Cardiac muscle cell (in vitro differentiated cells and primary cell): ENCODE measurements at regions not wholly inside any gene's neighbourhood (a gene's known extent, or its start where the extent isn't known, plus 50 kb on each side); places are given as distances from the start of the nearest gene placed in this dataset.

Source experiments
- DNase-seq, 2 donors: peaks; one replicate each; pipeline versions ENCODE4 v3.0.0 to v3.0.0-alpha.2; 2010 to 2017; ENCODE audit warnings: low read depth in 1 of 2, low spot score in 1 of 2
- H3K27ac ChIP-seq: fragments of 200-600 bp; sonication (generic); 2 replicates; pipeline ENCODE4 v1.5.1; 2016
- H3K27me3 ChIP-seq: fragments of 200-600 bp; sonication (generic); 2 replicates; pipeline ENCODE4 v1.6.0; 2016; ENCODE audit warnings: control low read depth
- H3K36me3 ChIP-seq: fragments of 200-600 bp; sonication (generic); 2 replicates; pipeline ENCODE4 v1.5.1; 2016; ENCODE audit warnings: control low read depth
- H3K4me1 ChIP-seq: fragments of 200-600 bp; sonication (generic); 2 replicates; pipeline ENCODE4 v1.8.1; 2017; ENCODE audit warnings: low read depth, mild to moderate bottlenecking, mixed run types
- H3K4me3 ChIP-seq: fragments of 200-600 bp; sonication (generic); 2 replicates; pipeline ENCODE4 v1.5.1; 2016; ENCODE audit warnings: mild to moderate bottlenecking
- H3K9me3 ChIP-seq: fragments of 200-600 bp; sonication (generic); 2 replicates; pipeline ENCODE4 v1.5.1; 2017; ENCODE audit warnings: low read depth, mild to moderate bottlenecking, control low read depth
- TF ChIP-seq, protein P1 (sequence below): IDR thresholded peaks from 2 replicates; pipeline ENCODE4 v1.5.1; 2012; ENCODE audit warnings: low read depth, mild to moderate bottlenecking, low read length

DNA sequence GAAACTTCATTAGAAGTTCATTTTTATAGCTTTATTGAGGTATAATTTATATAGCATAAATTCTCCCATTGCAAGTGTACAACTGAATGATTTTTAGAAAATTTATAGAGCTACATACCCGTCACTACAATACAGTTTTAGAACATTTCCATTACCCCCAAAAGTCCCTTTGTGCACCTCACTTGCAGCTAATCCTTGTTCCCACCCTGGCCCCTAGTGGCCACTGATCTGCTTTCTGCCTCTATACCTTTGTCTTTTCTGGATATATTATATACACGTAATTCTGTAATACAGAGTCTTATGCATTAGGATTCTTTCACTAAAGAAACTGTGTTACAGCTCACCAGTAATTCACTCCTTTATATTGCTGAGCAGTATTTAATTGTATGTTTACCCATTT is 145.1 kb upstream of the DIO2 start:
- no peaks in the 10 kb centered on the region for H3K4me1 ChIP-seq
- H3K27me3 ChIP-seq: no peaks in the 10 kb centered on the region
- no peaks in the 10 kb centered on the region for H3K9me3 ChIP-seq
- no peak overlapping the region for H3K27ac ChIP-seq
- DNase-seq: peak; percentile 16 to 49
- no peak overlapping the region for H3K4me3 ChIP-seq
- H3K36me3 ChIP-seq: no peaks in the 10 kb centered on the region
- TF ChIP-seq, protein P1, sequence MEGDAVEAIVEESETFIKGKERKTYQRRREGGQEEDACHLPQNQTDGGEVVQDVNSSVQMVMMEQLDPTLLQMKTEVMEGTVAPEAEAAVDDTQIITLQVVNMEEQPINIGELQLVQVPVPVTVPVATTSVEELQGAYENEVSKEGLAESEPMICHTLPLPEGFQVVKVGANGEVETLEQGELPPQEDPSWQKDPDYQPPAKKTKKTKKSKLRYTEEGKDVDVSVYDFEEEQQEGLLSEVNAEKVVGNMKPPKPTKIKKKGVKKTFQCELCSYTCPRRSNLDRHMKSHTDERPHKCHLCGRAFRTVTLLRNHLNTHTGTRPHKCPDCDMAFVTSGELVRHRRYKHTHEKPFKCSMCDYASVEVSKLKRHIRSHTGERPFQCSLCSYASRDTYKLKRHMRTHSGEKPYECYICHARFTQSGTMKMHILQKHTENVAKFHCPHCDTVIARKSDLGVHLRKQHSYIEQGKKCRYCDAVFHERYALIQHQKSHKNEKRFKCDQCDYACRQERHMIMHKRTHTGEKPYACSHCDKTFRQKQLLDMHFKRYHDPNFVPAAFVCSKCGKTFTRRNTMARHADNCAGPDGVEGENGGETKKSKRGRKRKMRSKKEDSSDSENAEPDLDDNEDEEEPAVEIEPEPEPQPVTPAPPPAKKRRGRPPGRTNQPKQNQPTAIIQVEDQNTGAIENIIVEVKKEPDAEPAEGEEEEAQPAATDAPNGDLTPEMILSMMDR: peak; percentile 59

DNA sequence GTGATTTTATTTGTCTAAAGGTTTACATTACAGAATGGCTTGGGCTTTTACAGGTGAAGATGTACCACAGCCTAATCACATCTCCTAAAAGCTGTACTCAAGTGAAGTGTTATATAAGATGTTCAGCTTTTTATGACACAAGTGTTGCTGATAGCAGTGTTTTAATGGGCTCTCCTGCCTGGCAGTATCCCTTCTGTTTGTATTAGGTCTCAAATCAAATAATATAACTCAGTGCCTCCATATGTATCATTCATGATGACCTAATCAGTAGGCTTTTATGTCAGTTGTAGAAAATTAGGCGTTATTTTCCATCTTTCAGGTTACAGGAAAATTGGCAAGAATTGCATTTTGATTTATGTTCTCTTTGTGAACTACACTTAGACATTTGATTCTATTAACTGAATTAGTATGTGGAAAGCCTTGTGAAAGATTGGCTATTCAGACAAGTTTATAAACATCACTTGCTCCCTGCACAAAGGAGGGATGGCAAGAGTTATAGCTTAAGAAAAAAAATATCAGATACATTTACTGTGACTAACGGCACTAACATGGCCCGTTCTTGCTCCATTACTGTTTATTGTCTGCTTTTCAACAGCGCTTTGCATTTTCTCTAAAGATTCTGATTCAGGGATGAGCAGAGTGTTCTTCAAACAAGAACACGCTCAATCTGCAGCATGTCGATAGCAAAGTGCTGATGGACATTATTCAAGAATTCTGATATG is 143.7 kb upstream of the DIO2 start:
- Histone ChIP-seq H3K36me3 (no peaks in the 10 kb centered on the region), H3K9me3 (no peaks in the 10 kb centered on the region), H3K27me3 (no peaks in the 10 kb centered on the region), H3K4me1 (no peaks in the 10 kb centered on the region), H3K4me3 (no peak overlapping the region), H3K27ac (no peak overlapping the region)
- DNase-seq: no peak
- TF ChIP-seq, protein P1: no peak

- H3K27ac ChIP-seq: no peak overlapping the region
- H3K27me3 ChIP-seq: no peaks in the 10 kb centered on the region
- no peaks in the 10 kb centered on the region for H3K36me3 ChIP-seq
- no peak overlapping the region for H3K4me3 ChIP-seq
- H3K9me3 ChIP-seq: no peaks in the 10 kb centered on the region
- no peak for DNase-seq
- TF ChIP-seq, protein P1: no peak
- no peaks in the 10 kb centered on the region for H3K4me1 ChIP-seq
Measured at GRCh38 chr14:80352471-80352870, 141.2 kb upstream of the DIO2 start.

DNA sequence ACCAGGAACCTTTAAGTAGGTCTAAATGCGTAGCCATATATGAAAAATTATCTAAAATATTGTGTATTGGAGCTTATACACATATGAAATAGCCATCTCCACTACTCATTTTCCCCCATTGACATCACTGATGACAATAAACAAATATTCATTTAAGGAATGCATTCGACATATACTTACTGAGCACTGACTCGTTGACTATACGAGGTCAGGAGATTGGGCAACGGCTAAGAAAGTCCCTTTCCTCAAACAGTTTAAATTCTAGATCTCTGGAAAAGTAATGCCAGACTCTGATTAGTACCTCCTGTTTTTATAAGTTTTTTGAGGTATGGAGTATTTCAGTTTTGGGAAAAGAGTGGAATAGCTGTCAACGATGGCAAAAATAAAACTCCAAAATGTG is 139.4 kb upstream of the DIO2 start:
- TF ChIP-seq, protein P1: no peak
- DNase-seq: peak in 1 of 2 donors; percentile 8

GRCh38 chr14:80346395-80346794 is 135.1 kb upstream of the DIO2 start:
- Histone ChIP-seq H3K9me3 (no peaks in the 10 kb centered on the region), H3K27ac (no peak overlapping the region), H3K27me3 (no peaks in the 10 kb centered on the region), H3K4me3 (no peak overlapping the region), H3K36me3 (no peaks in the 10 kb centered on the region), H3K4me1 (no peaks in the 10 kb centered on the region)
- TF ChIP-seq, protein P1: no peak
- no peak for DNase-seq

More for the DNA sequence above, 139.4 kb upstream of the DIO2 start:
- no peaks in the 10 kb centered on the region for H3K4me1 ChIP-seq
- H3K27me3 ChIP-seq: no peaks in the 10 kb centered on the region
- no peaks in the 10 kb centered on the region for H3K9me3 ChIP-seq
- H3K4me3 ChIP-seq: no peak overlapping the region
- H3K27ac ChIP-seq: no peak overlapping the region
- no peaks in the 10 kb centered on the region for H3K36me3 ChIP-seq
